Osteocyte (in vitro differentiated cells): ENCODE measurements at regions not wholly inside any gene's neighbourhood (a gene's known extent, or its start where the extent isn't known, plus 50 kb on each side); places are given as distances from the start of the nearest gene placed in this dataset.
"Not testable (repeated sequence)": the region's sequence is repeated elsewhere in the genome, so short reads cannot be mapped to it uniquely, and the experiment has no call there.

Source experiments
- DNase-seq: peaks from one replicate; pipeline ENCODE4 v3.0.0; 2021; ENCODE audit warnings: mixed read lengths; ENCODE audit not compliant: unreplicated experiment; ENCODE audit errors: extremely low spot score
- H3K27ac Mint-ChIP-seq: one replicate; pipeline ENCODE4 v1.8.0; 2021; ENCODE audit warnings: mild to moderate bottlenecking, mixed read lengths; ENCODE audit not compliant: unreplicated experiment
- H3K27me3 Mint-ChIP-seq: one replicate; pipeline ENCODE4 v1.8.0; 2021; ENCODE audit warnings: mixed read lengths; ENCODE audit not compliant: unreplicated experiment
- H3K36me3 Mint-ChIP-seq: one replicate; pipeline ENCODE4 v1.8.0; 2021; ENCODE audit warnings: mixed read lengths; ENCODE audit not compliant: unreplicated experiment
- H3K4me1 Mint-ChIP-seq: one replicate; pipeline ENCODE4 v1.8.0; 2021; ENCODE audit warnings: mixed read lengths; ENCODE audit not compliant: unreplicated experiment
- H3K4me3 Mint-ChIP-seq: one replicate; pipeline ENCODE4 v1.8.0; 2021; ENCODE audit warnings: mild to moderate bottlenecking, moderate library complexity, mixed read lengths; ENCODE audit not compliant: unreplicated experiment
- H3K9me3 Mint-ChIP-seq: one replicate; pipeline ENCODE4 v1.8.0; 2021; ENCODE audit warnings: mixed read lengths; ENCODE audit not compliant: unreplicated experiment
- TF ChIP-seq, protein P1 (sequence below): fragments of 200-600 bp; sonication (generic); IDR thresholded peaks from 2 replicates; pipeline ENCODE4 v1.5.0; 2021; ENCODE audit warnings: antibody characterized with exemption, mild to moderate bottlenecking, moderate library complexity

DNA sequence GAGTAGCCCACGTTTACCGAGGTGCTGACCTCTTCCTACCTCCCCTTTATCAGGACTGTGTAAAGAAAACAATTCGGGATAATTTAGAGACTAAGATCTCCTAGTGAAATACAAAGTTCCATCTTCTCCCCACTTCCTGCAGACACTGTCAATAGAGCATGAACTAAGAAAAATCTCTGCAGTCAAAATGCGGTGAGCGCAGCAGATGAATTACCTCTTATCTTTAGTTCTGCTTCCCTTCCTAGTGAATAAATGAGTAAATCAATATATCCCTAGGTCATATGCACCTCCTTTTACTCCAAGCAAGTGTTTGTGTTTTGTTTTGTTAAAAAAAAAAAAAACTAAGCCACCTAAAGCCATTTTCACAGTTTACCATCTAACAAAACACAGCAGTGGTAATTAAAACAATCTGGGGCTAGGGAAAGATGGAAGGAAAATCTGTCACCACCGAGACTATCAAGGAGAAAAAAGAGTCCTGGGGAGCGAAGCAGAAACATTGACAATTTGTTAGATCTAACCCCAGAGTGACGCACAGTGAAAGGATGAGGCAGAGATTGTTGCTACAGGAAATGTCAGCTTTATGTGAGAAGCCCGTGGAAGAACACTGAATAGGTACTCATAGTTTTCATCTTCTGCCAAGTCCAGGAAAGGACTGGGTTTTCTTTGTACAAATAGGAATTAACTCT lies 159.4 kb upstream of the SPTLC3 start:
- TF ChIP-seq, protein P1, sequence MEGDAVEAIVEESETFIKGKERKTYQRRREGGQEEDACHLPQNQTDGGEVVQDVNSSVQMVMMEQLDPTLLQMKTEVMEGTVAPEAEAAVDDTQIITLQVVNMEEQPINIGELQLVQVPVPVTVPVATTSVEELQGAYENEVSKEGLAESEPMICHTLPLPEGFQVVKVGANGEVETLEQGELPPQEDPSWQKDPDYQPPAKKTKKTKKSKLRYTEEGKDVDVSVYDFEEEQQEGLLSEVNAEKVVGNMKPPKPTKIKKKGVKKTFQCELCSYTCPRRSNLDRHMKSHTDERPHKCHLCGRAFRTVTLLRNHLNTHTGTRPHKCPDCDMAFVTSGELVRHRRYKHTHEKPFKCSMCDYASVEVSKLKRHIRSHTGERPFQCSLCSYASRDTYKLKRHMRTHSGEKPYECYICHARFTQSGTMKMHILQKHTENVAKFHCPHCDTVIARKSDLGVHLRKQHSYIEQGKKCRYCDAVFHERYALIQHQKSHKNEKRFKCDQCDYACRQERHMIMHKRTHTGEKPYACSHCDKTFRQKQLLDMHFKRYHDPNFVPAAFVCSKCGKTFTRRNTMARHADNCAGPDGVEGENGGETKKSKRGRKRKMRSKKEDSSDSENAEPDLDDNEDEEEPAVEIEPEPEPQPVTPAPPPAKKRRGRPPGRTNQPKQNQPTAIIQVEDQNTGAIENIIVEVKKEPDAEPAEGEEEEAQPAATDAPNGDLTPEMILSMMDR = no peak
- Mint-ChIP-seq H3K27ac (no peak overlapping the region), H3K27me3 (no peaks in the 10 kb centered on the region), H3K4me1 (no peaks in the 10 kb centered on the region), H3K9me3 (no peaks in the 10 kb centered on the region), H3K36me3 (no peaks in the 10 kb centered on the region), H3K4me3 (no peak overlapping the region)
- no peak for DNase-seq

GRCh38 chr20:12857643-12858042 lies 151.1 kb upstream of the SPTLC3 start:
- not testable (repeated sequence) for H3K27ac Mint-ChIP-seq, DNase-seq, H3K27me3 Mint-ChIP-seq, H3K36me3 Mint-ChIP-seq, H3K4me3 Mint-ChIP-seq, H3K4me1 Mint-ChIP-seq
- peaks cover 12% of the 10 kb centered on the region for H3K9me3 Mint-ChIP-seq

DNA sequence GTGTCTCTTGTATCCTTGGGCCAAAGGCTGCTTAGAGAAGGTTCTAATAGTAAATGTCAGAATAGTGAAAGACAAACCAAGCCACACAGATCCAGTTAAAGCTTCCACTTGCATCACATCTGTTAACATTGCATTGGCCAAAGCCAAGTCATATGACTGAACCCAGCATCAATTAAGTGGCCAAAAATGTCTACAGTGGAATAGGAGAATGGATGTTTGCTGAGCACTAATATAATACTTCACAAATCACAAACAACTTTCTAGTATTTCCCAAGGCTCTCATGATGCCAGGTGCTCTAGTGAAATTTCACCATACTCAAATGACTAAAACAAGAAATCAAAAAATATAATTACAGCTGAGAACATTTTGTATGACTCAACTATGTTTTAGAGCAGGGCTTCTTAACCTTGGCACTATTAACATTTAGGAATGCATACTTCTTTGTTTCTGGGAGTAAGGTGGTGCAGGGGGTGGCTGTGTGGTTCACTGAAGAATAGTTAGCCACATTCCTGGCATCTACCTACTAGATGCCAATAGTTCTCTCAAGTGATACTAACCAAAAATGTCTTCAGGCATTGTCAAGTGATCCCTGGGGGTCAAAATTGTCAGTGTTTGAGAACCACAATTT lies 148.0 kb upstream of the SPTLC3 start:
- Mint-ChIP-seq H3K36me3 (no peaks in the 10 kb centered on the region), H3K9me3 (peaks cover 4% of the 10 kb centered on the region), H3K27ac (no peak overlapping the region), H3K4me3 (no peak overlapping the region), H3K4me1 (no peaks in the 10 kb centered on the region), H3K27me3 (no peaks in the 10 kb centered on the region)
- TF ChIP-seq, protein P1 = no peak
- DNase-seq = no peak

DNA sequence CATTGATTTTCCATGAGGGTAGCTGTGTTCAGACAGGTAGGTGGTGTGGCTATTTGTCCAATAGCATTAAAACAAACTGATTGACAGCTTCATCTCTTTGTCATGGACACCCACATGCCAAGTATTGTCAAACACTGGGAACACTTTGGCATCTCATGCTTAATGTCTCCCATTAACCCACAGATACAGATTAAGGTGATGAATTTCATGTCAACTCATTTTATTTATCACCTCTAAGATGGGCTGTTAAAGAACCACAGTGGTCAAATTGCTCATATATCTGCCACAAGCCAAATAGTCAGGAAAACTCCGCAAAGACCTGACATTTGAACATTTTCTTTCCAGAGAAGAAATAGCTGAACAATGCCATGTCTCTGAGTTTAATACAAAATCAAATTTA lies 139.1 kb upstream of the SPTLC3 start:
- no peaks in the 10 kb centered on the region for H3K4me1 Mint-ChIP-seq

GRCh38 chr20:12870588-12870987 lies 138.2 kb upstream of the SPTLC3 start:
- DNase-seq = no peak
- H3K4me3 Mint-ChIP-seq = no peak overlapping the region
- H3K27me3 Mint-ChIP-seq = peaks cover 3% of the 10 kb centered on the region
- no peaks in the 10 kb centered on the region for H3K4me1 Mint-ChIP-seq
- no peak overlapping the region for H3K27ac Mint-ChIP-seq
- no peaks in the 10 kb centered on the region for H3K9me3 Mint-ChIP-seq
- H3K36me3 Mint-ChIP-seq = no peaks in the 10 kb centered on the region
- TF ChIP-seq, protein P1 = no peak

More for the DNA sequence above, 139.1 kb upstream of the SPTLC3 start:
- no peaks in the 10 kb centered on the region for H3K36me3 Mint-ChIP-seq
- TF ChIP-seq, protein P1 = no peak
- peaks cover 3% of the 10 kb centered on the region for H3K27me3 Mint-ChIP-seq
- no peak overlapping the region for H3K4me3 Mint-ChIP-seq
- no peak overlapping the region for H3K27ac Mint-ChIP-seq
- no peaks in the 10 kb centered on the region for H3K9me3 Mint-ChIP-seq
- no peak for DNase-seq
